ENCODE measurements at regions not wholly inside any gene's neighbourhood (a gene's known extent, or its start where the extent isn't known, plus 50 kb on each side); places are given as distances from the start of the nearest gene placed in this dataset.
A peak's percentile ranks its signal among the peaks of the same experiment; 100 is the strongest.

DNA sequence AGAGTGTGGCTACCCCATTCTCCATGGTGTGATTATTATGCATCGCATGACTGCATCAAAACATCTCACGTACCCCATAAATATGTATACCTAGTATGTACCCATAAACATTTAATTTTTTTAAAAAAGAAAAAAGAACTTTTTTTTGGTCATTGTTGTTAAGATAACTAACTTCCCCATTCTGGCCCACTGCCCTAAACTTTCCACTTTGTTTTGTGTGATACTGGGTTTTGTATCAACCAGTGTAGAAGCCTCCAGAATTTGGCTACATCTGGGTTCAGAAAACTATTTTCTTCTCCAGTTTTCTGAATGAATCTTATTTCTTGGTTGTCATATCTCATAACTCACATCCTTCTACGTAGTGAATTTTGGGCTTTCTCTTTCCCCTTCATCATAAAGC lies 62.3 kb upstream of the NABP1 start:
- DNase-seq: no peak

DNA sequence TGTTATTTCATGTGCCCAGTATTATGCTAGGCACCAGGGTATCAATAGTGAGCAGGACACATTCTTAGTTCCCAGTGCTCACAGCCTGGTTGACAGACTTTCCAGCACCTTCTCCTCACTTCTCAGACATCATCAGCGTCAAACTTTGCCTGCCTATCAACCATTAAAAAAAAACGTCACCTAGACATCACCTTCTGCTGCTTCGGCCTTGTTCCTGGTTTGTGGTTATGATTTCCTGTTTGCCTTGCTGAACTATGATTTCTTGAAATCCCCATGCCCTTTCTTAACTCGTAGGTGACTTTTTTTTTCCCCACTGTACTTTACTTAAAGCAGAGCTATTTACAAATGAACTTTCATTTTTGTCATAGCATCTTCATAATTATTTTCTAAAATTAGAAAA lies 60.4 kb upstream of the NABP1 start:
- no peak for DNase-seq

DNA sequence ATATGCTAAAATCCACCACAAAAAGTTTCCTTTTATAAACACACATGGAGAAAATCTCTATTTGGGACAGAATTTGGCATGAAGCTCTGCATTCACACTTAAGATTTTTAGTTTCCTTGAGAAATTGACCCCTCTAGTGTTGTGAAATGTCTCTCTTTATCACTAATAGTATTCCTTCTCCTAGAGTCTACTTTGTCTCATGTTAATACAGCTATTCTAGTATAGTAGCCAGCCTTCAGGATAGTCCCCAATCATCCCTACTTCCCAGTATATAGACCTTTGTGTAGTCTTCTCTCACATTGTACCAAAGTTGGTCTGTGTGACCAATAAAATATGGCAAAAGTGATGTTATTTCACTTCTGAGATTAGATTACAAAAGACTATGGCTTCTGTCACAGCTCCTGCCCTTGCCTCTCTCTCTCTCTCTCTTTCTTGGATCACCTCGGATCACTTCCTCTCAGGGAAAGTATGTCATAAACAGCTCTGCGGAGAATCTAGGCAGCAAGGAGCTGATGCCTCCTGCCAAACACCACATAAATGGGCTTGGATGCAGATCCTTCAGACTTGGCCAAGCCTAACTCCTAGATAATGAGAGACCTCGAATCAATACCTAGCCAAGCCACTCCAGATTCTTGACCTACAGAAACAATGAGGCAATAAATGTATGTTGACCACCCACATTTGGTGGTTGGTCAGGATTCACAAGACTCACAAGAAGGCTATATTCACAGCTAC lies 59.7 kb upstream of the NABP1 start:
- DNase-seq: no peak

DNA sequence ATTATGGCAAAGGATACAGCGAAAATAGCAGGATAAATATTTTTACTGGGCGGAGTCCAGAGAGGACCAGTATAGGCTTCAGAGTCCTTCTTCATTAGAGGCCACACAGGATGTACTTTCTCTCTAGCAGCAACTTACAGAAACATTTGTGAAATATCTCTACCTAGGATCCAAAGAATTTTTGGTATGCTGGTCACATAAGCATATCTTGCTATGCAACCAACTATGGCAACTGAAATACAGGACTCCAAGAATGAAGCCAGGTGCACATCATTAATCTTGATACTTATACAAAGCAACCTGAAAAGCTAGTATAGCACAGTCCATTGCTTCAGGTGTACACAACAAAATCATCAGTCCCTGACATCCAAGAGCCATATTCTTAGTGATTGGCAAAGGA lies 59.1 kb upstream of the NABP1 start:
- DNase-seq: no peak

DNA sequence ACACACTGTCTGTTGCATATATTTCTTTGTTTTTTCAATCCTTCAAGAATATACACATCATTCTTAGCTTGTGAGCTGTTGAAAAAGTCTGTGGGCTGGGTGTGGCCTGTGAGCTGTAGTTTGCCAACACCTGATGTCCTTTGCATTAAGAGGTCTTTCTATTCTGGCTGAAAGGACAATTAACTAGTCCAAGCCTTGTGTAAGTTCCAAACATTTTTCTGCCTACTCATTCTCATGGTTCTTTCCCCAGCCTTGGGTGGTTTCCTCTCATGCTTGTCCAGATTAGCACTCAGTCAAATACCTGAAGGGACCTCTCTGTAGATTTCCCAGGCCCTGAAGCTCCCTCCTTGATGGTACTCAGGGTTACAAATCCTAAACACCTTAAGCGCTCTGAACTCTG lies 57.8 kb upstream of the NABP1 start:
- no peak for DNase-seq

DNA sequence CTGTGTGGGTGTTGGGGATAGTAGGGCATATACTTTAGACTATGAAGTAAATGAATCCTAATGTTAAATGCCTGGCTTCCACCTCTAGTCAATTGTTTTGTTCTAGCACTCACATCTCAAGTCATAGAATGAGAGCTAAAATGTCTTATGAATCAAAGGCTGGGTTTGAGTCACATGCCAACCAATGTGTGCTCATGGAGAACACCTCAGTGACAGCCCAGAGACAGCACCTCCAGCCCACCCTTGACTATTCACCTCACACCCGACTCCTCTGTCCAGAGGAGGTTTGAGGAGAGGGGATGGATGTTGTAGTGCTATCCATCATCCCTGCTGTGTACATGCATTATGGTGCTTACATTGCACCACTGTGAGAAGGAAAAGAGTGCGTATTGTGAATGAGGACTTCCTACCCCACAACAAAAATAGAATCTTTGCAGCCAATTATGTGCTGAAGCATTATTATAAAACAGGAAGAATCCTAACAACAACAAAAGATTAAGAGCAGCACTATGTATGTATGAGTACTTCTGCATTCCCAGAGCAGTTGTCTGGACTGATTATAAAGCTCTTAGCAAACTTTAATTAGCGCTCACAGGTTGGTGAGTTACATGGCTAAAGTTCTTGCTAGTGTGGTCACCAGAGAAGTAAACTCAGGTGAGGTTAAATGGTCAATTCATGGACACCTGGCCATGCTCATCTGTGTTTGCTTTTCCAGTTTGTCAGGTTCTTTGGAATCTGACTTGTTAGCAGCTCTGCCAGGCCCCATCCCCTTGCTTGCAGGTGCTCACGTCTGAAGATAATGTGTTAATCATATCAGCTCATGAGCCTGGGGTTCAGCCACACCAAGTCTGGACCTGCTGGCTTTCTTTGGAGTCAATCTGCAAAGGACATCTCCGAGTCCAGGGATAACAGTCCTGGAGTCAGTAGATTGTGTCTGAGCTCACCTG lies 55.3 kb upstream of the NABP1 start:
- no peak for DNase-seq

DNA sequence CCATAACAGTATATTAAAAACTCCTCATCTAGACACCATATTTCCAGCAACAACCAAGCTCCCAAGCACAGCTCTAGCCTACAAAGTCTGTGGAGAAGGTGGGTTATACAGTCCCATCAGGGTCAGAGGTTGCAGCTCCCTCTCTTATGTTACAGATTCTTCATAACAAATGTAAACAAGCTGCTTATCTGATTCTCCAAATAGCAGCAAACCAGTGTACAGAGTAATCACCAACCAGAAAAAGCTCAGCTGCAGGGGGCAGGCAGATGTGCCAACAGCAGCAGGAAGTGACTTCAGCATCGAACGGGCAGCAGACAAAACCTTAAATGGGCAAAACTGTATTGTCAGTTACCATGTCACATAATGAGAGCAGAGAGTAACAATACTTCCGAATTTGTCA lies 52.9 kb upstream of the NABP1 start:
- peak; percentile 17 for DNase-seq

DNA sequence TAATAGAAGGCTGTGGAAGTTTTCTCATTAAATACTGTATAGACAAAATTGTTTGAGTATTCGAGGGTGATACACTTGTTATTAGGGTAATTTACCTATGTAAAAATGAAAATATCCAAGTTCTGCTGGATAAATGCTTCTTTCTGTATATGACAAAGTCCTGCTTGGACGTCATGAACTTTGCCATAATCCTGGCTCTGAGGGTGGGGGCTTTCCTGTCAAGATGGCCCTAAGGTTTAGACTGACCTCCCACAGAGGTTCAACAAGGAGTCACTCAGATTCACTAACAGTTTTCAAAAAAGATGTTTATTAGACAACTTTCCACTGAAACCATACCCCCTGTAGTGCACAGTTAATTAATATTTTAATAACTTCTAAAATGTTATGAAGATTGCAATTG lies 52.5 kb upstream of the NABP1 start:
- DNase-seq: no peak

DNA sequence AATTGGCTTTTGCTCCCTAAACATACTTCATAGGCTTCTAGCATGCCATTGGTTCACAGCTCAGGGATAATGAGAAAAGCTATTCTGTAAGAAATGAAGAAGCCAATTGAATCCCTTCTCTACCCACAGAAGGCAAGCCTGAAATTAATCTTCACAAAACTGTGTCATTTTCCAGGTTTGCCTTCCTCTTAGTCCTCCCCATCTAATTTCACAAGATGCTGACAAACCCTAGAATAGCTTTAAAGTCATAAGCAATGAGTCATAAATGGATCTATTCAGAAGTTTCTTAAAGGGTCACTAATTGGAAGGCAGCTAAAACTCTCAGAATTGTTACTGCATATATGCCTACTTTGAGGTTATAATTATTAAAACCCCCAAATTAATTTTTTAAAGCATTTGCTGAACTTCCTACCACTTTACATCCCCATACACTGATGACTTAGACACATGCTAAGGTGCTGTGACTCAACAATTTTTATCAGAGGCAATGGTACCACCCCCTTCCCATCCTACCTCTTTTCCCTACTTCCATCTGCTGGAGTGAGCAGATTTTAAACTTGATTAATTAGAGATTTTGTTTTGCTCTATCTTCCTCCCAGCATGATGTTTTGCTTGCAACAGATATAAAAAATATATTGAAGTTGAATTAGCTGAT lies 51.3 kb upstream of the NABP1 start:
- no peak for DNase-seq

DNA sequence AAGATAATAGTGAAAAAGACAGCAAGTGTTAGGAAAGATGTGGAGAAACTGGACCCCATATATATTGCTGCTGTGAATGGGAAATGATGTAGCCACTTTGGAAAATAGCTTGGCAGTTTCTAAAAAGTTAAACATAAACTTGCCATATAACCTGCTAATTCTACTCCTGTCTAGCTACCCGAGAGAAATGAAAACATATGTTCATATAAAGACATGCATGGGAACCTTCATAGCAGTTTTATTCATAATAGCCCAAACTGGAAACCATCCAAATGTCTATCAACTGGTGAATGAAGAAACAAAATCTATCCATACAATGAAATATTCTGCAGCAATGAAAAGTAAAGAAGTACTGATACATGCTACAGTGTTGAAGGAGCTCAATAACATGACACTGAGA lies 50.4 kb upstream of the NABP1 start:
- DNase-seq: no peak

All from hematopoietic multipotent progenitor cell treated with erythropoietin and hydrocortisone succinate and interleukin-3 and kit ligand, for 8 days (in vitro differentiated cells).